SK-N-SH (cell line): ENCODE measurements at regions not wholly inside any gene's neighbourhood (a gene's known extent, or its start where the extent isn't known, plus 50 kb on each side); places are given as distances from the start of the nearest gene placed in this dataset.
A peak's percentile ranks its signal among the peaks of the same experiment; 100 is the strongest.

Experiments
- CTCF ChIA-PET: fragments of 300-600, 350-600 bp; formaldehyde crosslinking; extraction: SDS; loops from one replicate; lab custom pipeline; 2021; lab: Yijun Ruan, JAX
- POLR2A ChIA-PET: fragments of 350-600 bp; sonication (Branson Sonifier 250); formaldehyde crosslinking; extraction: SDS; loops from one replicate; lab custom pipeline; 2020; ENCODE audit warnings: antibody characterized with exemption, inconsistent platforms; lab: Yijun Ruan, JAX
- DNase-seq: peaks from one replicate; pipeline ENCODE4 v3.0.0; 2012
- H2AFZ ChIP-seq: fragments of 200-600 bp; sonication (generic); 2 replicates; pipeline ENCODE4 v1.8.1; 2016; ENCODE audit warnings: antibody characterized with exemption, mild to moderate bottlenecking, low read depth
- H3F3A ChIP-seq: fragments of 200-600 bp; sonication (generic); replicated peaks from 2 replicates; pipeline ENCODE3; 2016; ENCODE audit warnings: antibody characterized with exemption, mild to moderate bottlenecking; ENCODE audit not compliant: insufficient read depth
- H3K27ac ChIP-seq, 2 experiments: fragments of 200-500 bp in 1 of 2; fragments of 200-600 bp in 1 of 2; sonication (Bioruptor generic) in 1 of 2; sonication (generic), shearing (Covaris generic) in 1 of 2; 2 replicates each; pipeline versions ENCODE4 v1.5.1 to v1.6.1; 2014 to 2016; ENCODE audit warnings: low read depth in 2 of 2, inconsistent platforms in 1 of 2, low read length in 1 of 2, mild to moderate bottlenecking in 1 of 2, mixed read lengths in 1 of 2
- H3K27me3 ChIP-seq: fragments of 200-600 bp; sonication (generic), shearing (Covaris generic); 2 replicates; pipeline ENCODE4 v1.6.1; 2016; ENCODE audit warnings: mixed run types; ENCODE audit not compliant: insufficient read depth
- H3K36me3 ChIP-seq, 2 experiments: fragments of 200-500 bp in 1 of 2; fragments of 200-600 bp in 1 of 2; sonication (Bioruptor generic) in 1 of 2; sonication (generic) in 1 of 2; replicated peaks in 1 of 2; 2 replicates each; pipeline versions ENCODE3 to v1.5.1; 2014 to 2016; ENCODE audit warnings: low read length in 1 of 2, mild to moderate bottlenecking in 1 of 2; ENCODE audit not compliant: insufficient read depth in 2 of 2, control insufficient read depth in 1 of 2
- H3K4me1 ChIP-seq, 2 experiments: fragments of 200-500 bp in 1 of 2; fragments of 200-600 bp in 1 of 2; sonication (Bioruptor generic) in 1 of 2; sonication (generic), shearing (Covaris generic) in 1 of 2; 2 replicates each; pipeline versions ENCODE4 v1.5.1 to v1.6.1; 2014 to 2016; ENCODE audit warnings: low read depth in 1 of 2, low read length in 1 of 2, mixed run types in 1 of 2; ENCODE audit not compliant: insufficient read depth in 2 of 2, control insufficient read depth in 1 of 2
- H3K4me2 ChIP-seq: fragments of 200-600 bp; sonication (generic), shearing (Covaris generic); 2 replicates; pipeline ENCODE4 v1.6.1; 2017; ENCODE audit warnings: mixed run types
- H3K4me3 ChIP-seq, 2 experiments: fragments of 200-500 bp in 1 of 2; fragments of 200-600 bp in 1 of 2; sonication (Bioruptor generic) in 1 of 2; sonication (generic), shearing (Covaris generic) in 1 of 2; 2 replicates each; pipeline versions ENCODE4 v1.5.1 to v1.8.1; 2014 to 2016; ENCODE audit warnings: low read depth in 2 of 2, inconsistent platforms in 1 of 2, low read length in 1 of 2, mild to moderate bottlenecking in 1 of 2, mixed read lengths in 1 of 2, moderate library complexity in 1 of 2
- H3K79me2 ChIP-seq: fragments of 200-600 bp; sonication (generic); 2 replicates; pipeline ENCODE4 v1.8.1; 2017; ENCODE audit warnings: mild to moderate bottlenecking; ENCODE audit not compliant: insufficient read depth
- H3K9ac ChIP-seq: fragments of 200-600 bp; sonication (generic); 2 replicates; pipeline ENCODE4 v1.6.1; 2017; ENCODE audit warnings: mixed run types
- H3K9me2 ChIP-seq: fragments of 200-600 bp; sonication (generic); 2 replicates; pipeline ENCODE4 v1.6.1; 2017; ENCODE audit warnings: mixed run types
- H3K9me3 ChIP-seq: fragments of 200-600 bp; sonication (generic); 2 replicates; pipeline ENCODE4 v1.6.1; 2017; ENCODE audit warnings: mixed run types, mild to moderate bottlenecking, moderate library complexity
- H4K20me1 ChIP-seq: fragments of 200-600 bp; sonication (generic); 2 replicates; pipeline ENCODE4 v1.6.1; 2017; ENCODE audit warnings: mild to moderate bottlenecking, mixed run types; ENCODE audit not compliant: insufficient read depth
- CHD2 ChIP-seq: fragments of 150-350 bp; IDR thresholded peaks from 2 replicates; pipeline ENCODE4 v1.6.1; 2018; ENCODE audit warnings: low read length; ENCODE audit not compliant: partially characterized antibody
- CTCF ChIP-seq: fragments of 200-600 bp; sonication (generic); IDR thresholded peaks from 2 replicates; pipeline ENCODE4 v1.6.1; 2017; ENCODE audit warnings: antibody characterized with exemption, mild to moderate bottlenecking, moderate library complexity
- FOSL2 ChIP-seq: IDR thresholded peaks from 2 replicates; pipeline ENCODE4 v1.4.0; 2012; ENCODE audit warnings: low read depth, mild to moderate bottlenecking, moderate library complexity, borderline replicate concordance
- FOXJ3 ChIP-seq: sonication (generic); formaldehyde crosslinking; IDR thresholded peaks from 2 replicates; pipeline ENCODE4 v1.5.1; 2020; ENCODE audit warnings: mild to moderate bottlenecking, missing genetic modification reagents
- FOXM1 ChIP-seq: IDR thresholded peaks from 2 replicates; pipeline ENCODE4 v1.4.0; 2012; ENCODE audit warnings: low read depth, mild to moderate bottlenecking
- GABPA ChIP-seq: IDR thresholded peaks from 2 replicates; pipeline ENCODE4 v1.4.0; 2012; ENCODE audit warnings: low read depth, mild to moderate bottlenecking
- GATA2 ChIP-seq: sonication (generic); formaldehyde crosslinking; IDR thresholded peaks from 2 replicates; pipeline ENCODE4 v1.5.0; 2020; ENCODE audit warnings: mild to moderate bottlenecking, missing genetic modification reagents
- JUND ChIP-seq: IDR thresholded peaks from 2 replicates; pipeline ENCODE4 v1.4.0; 2012
- MEF2A ChIP-seq: IDR thresholded peaks from 2 replicates; pipeline ENCODE4 v1.4.0; 2012; ENCODE audit warnings: low read depth, borderline replicate concordance
- NFIC ChIP-seq: IDR thresholded peaks from 2 replicates; pipeline ENCODE4 v1.4.0; 2012; ENCODE audit warnings: borderline replicate concordance
- PBX3 ChIP-seq: IDR thresholded peaks from 2 replicates; pipeline ENCODE4; 2012
- POLR2AphosphoS5 ChIP-seq: IDR thresholded peaks from 2 replicates; pipeline ENCODE4 v1.6.1; 2012; ENCODE audit warnings: low read depth, low read length
- RAD21 ChIP-seq: IDR thresholded peaks from 2 replicates; pipeline ENCODE4 v1.6.1; 2012; ENCODE audit warnings: mild to moderate bottlenecking, low read length
- RCOR1 ChIP-seq: fragments of 150-350 bp; IDR thresholded peaks from 2 replicates; pipeline ENCODE4 v1.6.1; 2017; ENCODE audit warnings: antibody characterized with exemption, low read length
- RXRA ChIP-seq: IDR thresholded peaks from 2 replicates; pipeline ENCODE4 v1.4.0; 2012; ENCODE audit warnings: low read depth, mild to moderate bottlenecking, borderline replicate concordance
- SIN3A ChIP-seq: IDR thresholded peaks from 2 replicates; pipeline ENCODE4 v1.6.1; 2012; ENCODE audit warnings: low read depth, mild to moderate bottlenecking, low read length, moderate library complexity, borderline replicate concordance
- SMC3 ChIP-seq: IDR thresholded peaks from 2 replicates; pipeline ENCODE4 v1.6.1; 2012; ENCODE audit warnings: low read depth, low read length, improper control_type of control experiment
- YY1 ChIP-seq: IDR thresholded peaks from 2 replicates; pipeline ENCODE4 v1.4.0; 2012; ENCODE audit warnings: low read depth, mild to moderate bottlenecking
- WGBS: methylation state at CpG from one replicate; pipeline ENCODE4 v1.1.6; 2017; ENCODE audit warnings: low lambda C conversion rate; 5-methylcytosine and 5-hydroxymethylcytosine counted together
- TF ChIP-seq, protein P1 (sequence below): IDR thresholded peaks from 2 replicates; pipeline ENCODE4 v1.6.1; 2012; ENCODE audit warnings: mild to moderate bottlenecking, low read depth, low read length, moderate library complexity
- TF ChIP-seq, protein P2 (sequence below): IDR thresholded peaks from 2 replicates; pipeline ENCODE4 v1.4.0; 2012; ENCODE audit warnings: low read depth, borderline replicate concordance
- TF ChIP-seq, protein P3 (sequence below): fragments of 150-350 bp; IDR thresholded peaks from 2 replicates; pipeline ENCODE4 v1.6.1; 2017; ENCODE audit warnings: antibody characterized with exemption, low read length, low read depth, borderline replicate concordance
- TF ChIP-seq, protein P4 (sequence below): IDR thresholded peaks from 2 replicates; pipeline ENCODE4 v1.4.0; 2012; ENCODE audit warnings: low read depth, borderline replicate concordance

DNA sequence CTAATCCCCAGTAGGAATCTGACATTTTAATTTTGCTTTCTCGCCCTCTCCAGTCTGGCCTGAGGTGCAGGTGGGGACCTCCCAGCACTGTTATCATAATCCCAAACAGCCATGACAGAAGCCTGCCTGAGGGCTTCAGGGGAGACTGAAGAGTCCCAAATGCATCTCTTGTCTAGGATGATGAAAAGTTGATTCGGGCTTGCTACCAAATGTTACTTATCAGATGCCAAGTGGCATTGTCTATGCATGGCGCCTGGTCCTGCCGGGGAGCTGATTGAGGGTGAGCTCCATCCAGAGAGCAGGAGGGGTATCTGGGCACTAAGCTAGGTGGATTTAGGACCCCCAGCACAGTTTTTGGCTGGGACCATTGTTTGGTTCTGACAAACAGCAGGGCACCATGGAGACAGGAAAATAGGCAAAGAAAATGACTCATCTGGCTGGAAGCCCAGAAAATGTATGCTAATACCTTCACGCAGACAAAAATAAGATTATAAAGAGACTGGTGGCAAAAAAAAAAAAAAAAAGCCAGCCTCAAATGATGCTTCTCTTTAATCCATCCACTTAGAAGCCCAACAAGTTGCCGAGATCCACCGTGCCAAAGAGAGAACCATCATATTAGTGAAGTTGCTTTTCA is 513.7 kb upstream of the SULF2 start:
- Histone ChIP-seq H3K9me2 (no peaks in the 10 kb centered on the region), H3K36me3 (no peaks in the 10 kb centered on the region), H3K27ac (peak overlapping the region; percentile 92 to 95), H3K9me3 (no peaks in the 10 kb centered on the region), H3F3A (peaks cover 33% of the 10 kb centered on the region), H3K4me2 (peak overlapping the region; percentile 77), H3K27me3 (no peaks in the 10 kb centered on the region), H2AFZ (peak overlapping the region; percentile 32; the same call in 1 of the 2 replicates), H3K4me1 (peaks cover 29 to 44% of the 10 kb centered on the region in 2 experiments), H3K79me2 (no peaks in the 10 kb centered on the region), H4K20me1 (no peaks in the 10 kb centered on the region), H3K9ac (peak overlapping the region; percentile 50), H3K4me3 (peak overlapping the region in 1 of 2 experiments; percentile 25; a peak in 1 of 4 replicates)
- WGBS = 8% methylated on average over 7 of the region's 7 CpGs
- POLR2A ChIA-PET = no interaction called here
- CTCF ChIA-PET = interaction anchor here (0.6 to 1.2 kb wide), 3 partner anchors 322 to 573 kb away, joined by 3 to 4 read pairs (median 3); no protein-coding TSS in a partner anchor
- peak; percentile 71 for DNase-seq
- TF ChIP-seq, protein P1, sequence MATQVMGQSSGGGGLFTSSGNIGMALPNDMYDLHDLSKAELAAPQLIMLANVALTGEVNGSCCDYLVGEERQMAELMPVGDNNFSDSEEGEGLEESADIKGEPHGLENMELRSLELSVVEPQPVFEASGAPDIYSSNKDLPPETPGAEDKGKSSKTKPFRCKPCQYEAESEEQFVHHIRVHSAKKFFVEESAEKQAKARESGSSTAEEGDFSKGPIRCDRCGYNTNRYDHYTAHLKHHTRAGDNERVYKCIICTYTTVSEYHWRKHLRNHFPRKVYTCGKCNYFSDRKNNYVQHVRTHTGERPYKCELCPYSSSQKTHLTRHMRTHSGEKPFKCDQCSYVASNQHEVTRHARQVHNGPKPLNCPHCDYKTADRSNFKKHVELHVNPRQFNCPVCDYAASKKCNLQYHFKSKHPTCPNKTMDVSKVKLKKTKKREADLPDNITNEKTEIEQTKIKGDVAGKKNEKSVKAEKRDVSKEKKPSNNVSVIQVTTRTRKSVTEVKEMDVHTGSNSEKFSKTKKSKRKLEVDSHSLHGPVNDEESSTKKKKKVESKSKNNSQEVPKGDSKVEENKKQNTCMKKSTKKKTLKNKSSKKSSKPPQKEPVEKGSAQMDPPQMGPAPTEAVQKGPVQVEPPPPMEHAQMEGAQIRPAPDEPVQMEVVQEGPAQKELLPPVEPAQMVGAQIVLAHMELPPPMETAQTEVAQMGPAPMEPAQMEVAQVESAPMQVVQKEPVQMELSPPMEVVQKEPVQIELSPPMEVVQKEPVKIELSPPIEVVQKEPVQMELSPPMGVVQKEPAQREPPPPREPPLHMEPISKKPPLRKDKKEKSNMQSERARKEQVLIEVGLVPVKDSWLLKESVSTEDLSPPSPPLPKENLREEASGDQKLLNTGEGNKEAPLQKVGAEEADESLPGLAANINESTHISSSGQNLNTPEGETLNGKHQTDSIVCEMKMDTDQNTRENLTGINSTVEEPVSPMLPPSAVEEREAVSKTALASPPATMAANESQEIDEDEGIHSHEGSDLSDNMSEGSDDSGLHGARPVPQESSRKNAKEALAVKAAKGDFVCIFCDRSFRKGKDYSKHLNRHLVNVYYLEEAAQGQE = no peak
- TF ChIP-seq FOXM1 (no peak), SIN3A (0 out of 2 replicates have a peak, but pooled peaks have one; percentile 12), PBX3 (peak; percentile 82), RAD21 (no peak; the same call in 1 of the 2 replicates), NFIC (peak; percentile 97), YY1 (no peak), RXRA (peak; percentile 8; the same call in 1 of the 2 replicates), CHD2 (no peak), CTCF (no peak), SMC3 (no peak), RCOR1 (peak; percentile 18; the same call in 1 of the 2 replicates), GATA2 (CRISPR knock-in tag) (peak; percentile 87), GABPA (0 out of 2 replicates have a peak, but pooled peaks have one; percentile 17), POLR2AphosphoS5 (peak; percentile 39; the same call in 1 of the 2 replicates), JUND (peak; percentile 91), FOXJ3 (CRISPR knock-in tag) (0 out of 2 replicates have a peak, but pooled peaks have one; percentile 47), MEF2A (peak; percentile 43; the same call in 1 of the 2 replicates), FOSL2 (peak; percentile 77)
- TF ChIP-seq, protein P2, sequence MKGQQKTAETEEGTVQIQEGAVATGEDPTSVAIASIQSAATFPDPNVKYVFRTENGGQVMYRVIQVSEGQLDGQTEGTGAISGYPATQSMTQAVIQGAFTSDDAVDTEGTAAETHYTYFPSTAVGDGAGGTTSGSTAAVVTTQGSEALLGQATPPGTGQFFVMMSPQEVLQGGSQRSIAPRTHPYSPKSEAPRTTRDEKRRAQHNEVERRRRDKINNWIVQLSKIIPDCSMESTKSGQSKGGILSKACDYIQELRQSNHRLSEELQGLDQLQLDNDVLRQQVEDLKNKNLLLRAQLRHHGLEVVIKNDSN = no peak
- TF ChIP-seq, protein P3, sequence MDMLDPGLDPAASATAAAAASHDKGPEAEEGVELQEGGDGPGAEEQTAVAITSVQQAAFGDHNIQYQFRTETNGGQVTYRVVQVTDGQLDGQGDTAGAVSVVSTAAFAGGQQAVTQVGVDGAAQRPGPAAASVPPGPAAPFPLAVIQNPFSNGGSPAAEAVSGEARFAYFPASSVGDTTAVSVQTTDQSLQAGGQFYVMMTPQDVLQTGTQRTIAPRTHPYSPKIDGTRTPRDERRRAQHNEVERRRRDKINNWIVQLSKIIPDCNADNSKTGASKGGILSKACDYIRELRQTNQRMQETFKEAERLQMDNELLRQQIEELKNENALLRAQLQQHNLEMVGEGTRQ = no peak
- TF ChIP-seq, protein P4, sequence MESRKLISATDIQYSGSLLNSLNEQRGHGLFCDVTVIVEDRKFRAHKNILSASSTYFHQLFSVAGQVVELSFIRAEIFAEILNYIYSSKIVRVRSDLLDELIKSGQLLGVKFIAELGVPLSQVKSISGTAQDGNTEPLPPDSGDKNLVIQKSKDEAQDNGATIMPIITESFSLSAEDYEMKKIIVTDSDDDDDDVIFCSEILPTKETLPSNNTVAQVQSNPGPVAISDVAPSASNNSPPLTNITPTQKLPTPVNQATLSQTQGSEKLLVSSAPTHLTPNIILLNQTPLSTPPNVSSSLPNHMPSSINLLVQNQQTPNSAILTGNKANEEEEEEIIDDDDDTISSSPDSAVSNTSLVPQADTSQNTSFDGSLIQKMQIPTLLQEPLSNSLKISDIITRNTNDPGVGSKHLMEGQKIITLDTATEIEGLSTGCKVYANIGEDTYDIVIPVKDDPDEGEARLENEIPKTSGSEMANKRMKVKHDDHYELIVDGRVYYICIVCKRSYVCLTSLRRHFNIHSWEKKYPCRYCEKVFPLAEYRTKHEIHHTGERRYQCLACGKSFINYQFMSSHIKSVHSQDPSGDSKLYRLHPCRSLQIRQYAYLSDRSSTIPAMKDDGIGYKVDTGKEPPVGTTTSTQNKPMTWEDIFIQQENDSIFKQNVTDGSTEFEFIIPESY = no peak
